ENCODE measurements at regions not wholly inside any gene's neighbourhood (a gene's known extent, or its start where the extent isn't known, plus 50 kb on each side); places are given as distances from the start of the nearest gene placed in this dataset.

GRCh38 chr13:78762825-78763224 lies 103.9 kb upstream of the OBI1 start:
- TF ChIP-seq CTCF (IDR thresholded peaks at IDR 0.05) (no peak), TCF7 (CRISPR knock-in tag; IDR thresholded peaks at IDR 0.05; ENCODE audit: low read depth) (no peak), ESRRA (CRISPR knock-in tag; IDR thresholded peaks at IDR 0.05; ENCODE audit: borderline replicate concordance) (no peak), ZNF425 (CRISPR knock-in tag; conservative IDR thresholded peaks at IDR 0.05) (no peak), EMX1 (CRISPR knock-in tag; IDR thresholded peaks at IDR 0.05) (no peak), GRHL2 (CRISPR knock-in tag; IDR thresholded peaks at IDR 0.05; ENCODE audit: insufficient replicate concordance, severe bottlenecking) (no peak), USF1 (CRISPR knock-in tag; IDR thresholded peaks at IDR 0.05) (no peak), MAX (CRISPR knock-in tag; IDR thresholded peaks at IDR 0.05) (no peak), SMAD4 (CRISPR knock-in tag; IDR thresholded peaks at IDR 0.05) (no peak), NFYB (CRISPR knock-in tag; conservative IDR thresholded peaks at IDR 0.05; ENCODE audit: low read depth) (no peak)
